AG09319 (cell line): ENCODE measurements at regions not wholly inside any gene's neighbourhood (a gene's known extent, or its start where the extent isn't known, plus 50 kb on each side); places are given as distances from the start of the nearest gene placed in this dataset.
A peak's percentile ranks its signal among the peaks of the same experiment; 100 is the strongest.

Experiments
- DNase-seq: peaks from one replicate; pipeline ENCODE4 v3.0.0-alpha.2; 2010; ENCODE audit warnings: low read depth; ENCODE audit errors: extremely low read depth
- TF ChIP-seq, protein P1 (sequence below): IDR thresholded peaks from 2 replicates; pipeline ENCODE4 v1.5.1; 2011; ENCODE audit warnings: low read depth, mild to moderate bottlenecking, inconsistent platforms, low read length, moderate library complexity

GRCh38 chr6:14665827-14666724, 548.5 kb downstream of the CD83 start:
- peak; percentile 31 for DNase-seq

GRCh38 chr6:14670806-14671205, 553.2 kb downstream of the CD83 start:
- TF ChIP-seq, protein P1, sequence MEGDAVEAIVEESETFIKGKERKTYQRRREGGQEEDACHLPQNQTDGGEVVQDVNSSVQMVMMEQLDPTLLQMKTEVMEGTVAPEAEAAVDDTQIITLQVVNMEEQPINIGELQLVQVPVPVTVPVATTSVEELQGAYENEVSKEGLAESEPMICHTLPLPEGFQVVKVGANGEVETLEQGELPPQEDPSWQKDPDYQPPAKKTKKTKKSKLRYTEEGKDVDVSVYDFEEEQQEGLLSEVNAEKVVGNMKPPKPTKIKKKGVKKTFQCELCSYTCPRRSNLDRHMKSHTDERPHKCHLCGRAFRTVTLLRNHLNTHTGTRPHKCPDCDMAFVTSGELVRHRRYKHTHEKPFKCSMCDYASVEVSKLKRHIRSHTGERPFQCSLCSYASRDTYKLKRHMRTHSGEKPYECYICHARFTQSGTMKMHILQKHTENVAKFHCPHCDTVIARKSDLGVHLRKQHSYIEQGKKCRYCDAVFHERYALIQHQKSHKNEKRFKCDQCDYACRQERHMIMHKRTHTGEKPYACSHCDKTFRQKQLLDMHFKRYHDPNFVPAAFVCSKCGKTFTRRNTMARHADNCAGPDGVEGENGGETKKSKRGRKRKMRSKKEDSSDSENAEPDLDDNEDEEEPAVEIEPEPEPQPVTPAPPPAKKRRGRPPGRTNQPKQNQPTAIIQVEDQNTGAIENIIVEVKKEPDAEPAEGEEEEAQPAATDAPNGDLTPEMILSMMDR, result no peak
- no peak for DNase-seq

More at GRCh38 chr6:14665827-14666724, 548.5 kb downstream of the CD83 start:
- TF ChIP-seq, protein P1, result no peak

DNA sequence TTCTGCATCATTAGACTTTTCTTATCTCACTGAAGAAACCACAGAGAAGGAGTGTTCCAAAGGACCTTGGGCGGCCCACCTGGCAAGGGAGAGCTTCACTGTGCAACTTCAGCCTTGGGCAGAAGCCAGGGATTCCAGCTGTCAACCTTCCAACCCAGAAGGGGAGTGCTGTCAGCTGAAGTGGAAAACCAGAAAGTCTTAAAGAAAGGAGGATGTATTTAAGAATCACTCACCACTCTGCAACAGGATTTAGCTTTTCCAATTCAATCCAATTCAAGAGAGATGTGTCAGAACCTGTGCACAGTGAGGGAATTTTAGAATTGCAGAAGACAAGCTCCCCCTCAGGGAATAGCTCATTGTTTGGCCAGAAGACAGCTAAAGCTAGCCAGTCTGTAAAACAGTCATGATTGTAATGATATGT, 553.7 kb downstream of the CD83 start:
- no peak for DNase-seq
- TF ChIP-seq, protein P1, result no peak

GRCh38 chr6:14671937-14672336, 554.4 kb downstream of the CD83 start:
- TF ChIP-seq, protein P1, result no peak
- DNase-seq, result no peak

GRCh38 chr6:14673201-14673600, 555.6 kb downstream of the CD83 start:
- TF ChIP-seq, protein P1, result no peak
- DNase-seq, result no peak

DNA sequence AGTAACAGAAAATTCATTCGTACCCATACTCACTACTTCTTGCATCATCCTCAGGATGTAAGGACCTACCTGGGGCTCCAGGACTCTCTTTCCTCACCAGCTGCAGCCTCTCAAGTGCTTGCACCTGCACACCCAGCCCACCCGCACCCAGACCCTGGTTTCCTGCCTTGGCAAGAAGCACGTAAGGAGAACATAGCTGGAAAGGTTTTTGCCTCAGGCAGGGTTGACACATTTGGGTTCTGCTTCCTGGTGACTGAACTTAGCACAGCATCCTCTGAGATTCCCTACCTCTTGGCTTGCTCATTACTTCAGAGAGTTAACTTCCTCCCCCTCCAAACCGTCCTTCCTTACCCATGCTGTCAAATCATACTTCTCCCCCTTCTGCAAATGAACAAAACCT, 556.9 kb downstream of the CD83 start:
- TF ChIP-seq, protein P1, result no peak
- no peak for DNase-seq

GRCh38 chr6:14674867-14675648, 557.5 kb downstream of the CD83 start:
- DNase-seq, result no peak
- TF ChIP-seq, protein P1, result no peak
